GM23338 (cell line): ENCODE measurements at regions not wholly inside any gene's neighbourhood (a gene's known extent, or its start where the extent isn't known, plus 50 kb on each side); places are given as distances from the start of the nearest gene placed in this dataset.

ENCODE experiments used
- ATAC-seq: fragments of 200-7000 bp; cut with Tn5 transposase; 3 replicates; pipeline ENCODE4 v1.9.1; 2020
- DNase-seq: peaks from one replicate; pipeline ENCODE4 v3.0.0-alpha.2; 2015; ENCODE audit warnings: low spot score
- H2AFZ ChIP-seq: fragments of 200-600 bp; sonication (generic); 2 replicates; pipeline ENCODE4 v1.8.0; 2016; ENCODE audit warnings: antibody characterized with exemption, mild to moderate bottlenecking, moderate library complexity
- H3F3A ChIP-seq: fragments of 200-600 bp; sonication (generic); replicated peaks from 2 replicates; pipeline ENCODE4 v1.8.0; 2017; ENCODE audit warnings: antibody characterized with exemption, mixed run types, low read depth
- H3K27ac ChIP-seq: fragments of 200-600 bp; sonication (generic); 2 replicates; pipeline ENCODE4 v1.6.1; 2016; ENCODE audit warnings: low read depth
- H3K27me3 ChIP-seq: fragments of 200-600 bp; sonication (generic); 2 replicates; pipeline ENCODE4 v1.8.0; 2016; ENCODE audit warnings: mild to moderate bottlenecking, mixed run types, moderate library complexity; ENCODE audit not compliant: insufficient read depth
- H3K36me3 ChIP-seq: fragments of 200-600 bp; sonication (generic); 2 replicates; pipeline ENCODE4 v1.8.0; 2016; ENCODE audit warnings: mild to moderate bottlenecking; ENCODE audit not compliant: insufficient read depth
- H3K4me1 ChIP-seq: fragments of 200-600 bp; sonication (generic); 2 replicates; pipeline ENCODE4 v1.8.0; 2016; ENCODE audit warnings: mild to moderate bottlenecking, moderate library complexity; ENCODE audit not compliant: insufficient read depth
- H3K4me2 ChIP-seq: fragments of 200-600 bp; sonication (generic); 2 replicates; pipeline ENCODE4 v1.7.1; 2017; ENCODE audit warnings: mixed run types
- H3K4me3 ChIP-seq: fragments of 200-600 bp; sonication (generic); 2 replicates; pipeline ENCODE4 v1.6.1; 2016; ENCODE audit warnings: mixed run types
- H3K79me2 ChIP-seq: fragments of 200-600 bp; sonication (generic); replicated peaks from 2 replicates; pipeline ENCODE4 v1.8.0; 2017; ENCODE audit warnings: mild to moderate bottlenecking; ENCODE audit not compliant: insufficient read depth
- H3K9me2 ChIP-seq: fragments of 200-600 bp; sonication (generic); 2 replicates; pipeline ENCODE4 v1.8.0; 2017; ENCODE audit not compliant: insufficient read depth
- H4K20me1 ChIP-seq: fragments of 200-600 bp; sonication (generic); replicated peaks from 2 replicates; pipeline ENCODE4 v1.8.0; 2017; ENCODE audit warnings: mild to moderate bottlenecking; ENCODE audit not compliant: insufficient read depth
- H3K27ac Mint-ChIP-seq: 2 replicates; pipeline ENCODE4 v1.8.0; 2020; ENCODE audit warnings: inconsistent platforms, mild to moderate bottlenecking, moderate library complexity, mixed read lengths
- H3K27me3 Mint-ChIP-seq: 3 replicates; pipeline ENCODE4 v1.8.0; 2022; ENCODE audit warnings: low read depth, mild to moderate bottlenecking, moderate library complexity, mixed read lengths, inconsistent platforms; ENCODE audit not compliant: insufficient read depth, poor library complexity
- H3K36me3 Mint-ChIP-seq: 3 replicates; pipeline ENCODE4 v1.8.0; 2021; ENCODE audit warnings: low read depth, mild to moderate bottlenecking, inconsistent platforms, moderate library complexity, mixed read lengths
- H3K4me1 Mint-ChIP-seq: 3 replicates; pipeline ENCODE4 v1.8.0; 2020; ENCODE audit warnings: mild to moderate bottlenecking, inconsistent platforms, mixed read lengths
- H3K4me3 Mint-ChIP-seq: 3 replicates; pipeline ENCODE4 v1.8.0; 2021; ENCODE audit warnings: moderate library complexity, mild to moderate bottlenecking, inconsistent platforms, mixed read lengths
- H3K9me3 Mint-ChIP-seq: 3 replicates; pipeline ENCODE4 v1.8.0; 2020; ENCODE audit warnings: moderate library complexity, mild to moderate bottlenecking, inconsistent platforms, mixed read lengths
- CREB1 ChIP-seq: fragments of 250-450 bp; sonication (Bioruptor Pico); IDR thresholded peaks from 2 replicates; pipeline ENCODE4 v1.5.0; 2020; ENCODE audit warnings: low read depth, mild to moderate bottlenecking, moderate library complexity
- ETS1 ChIP-seq: IDR thresholded peaks from 2 replicates; pipeline ENCODE4 v1.6.1; 2016; ENCODE audit warnings: antibody characterized with exemption
- EZH2phosphoT487 ChIP-seq: fragments of 200-600 bp; sonication (generic); IDR thresholded peaks from one replicate; pipeline ENCODE4 v1.8.1; 2018; ENCODE audit warnings: antibody characterized with exemption; ENCODE audit not compliant: unreplicated experiment
- JUNB ChIP-seq: IDR thresholded peaks from one replicate; pipeline ENCODE4 v1.6.1; 2016; ENCODE audit warnings: antibody characterized with exemption; ENCODE audit not compliant: unreplicated experiment
- NANOG ChIP-seq: IDR thresholded peaks from 2 replicates; pipeline ENCODE4 v1.6.1; 2016; ENCODE audit warnings: antibody characterized with exemption, borderline replicate concordance
- POLR2AphosphoS5 ChIP-seq: IDR thresholded peaks from 2 replicates; pipeline ENCODE4 v1.6.1; 2016; ENCODE audit warnings: antibody characterized with exemption, low read depth
- REST ChIP-seq: IDR thresholded peaks from one replicate; pipeline ENCODE4 v1.6.1; 2018; ENCODE audit warnings: antibody characterized with exemption; ENCODE audit not compliant: unreplicated experiment
- STAT1 ChIP-seq: IDR thresholded peaks from one replicate; pipeline ENCODE4 v1.6.1; 2016; ENCODE audit warnings: antibody characterized with exemption; ENCODE audit not compliant: unreplicated experiment
- ZNF114 ChIP-seq: fragments of 250-450 bp; sonication (Bioruptor Pico); IDR thresholded peaks from 2 replicates; pipeline ENCODE4 v1.5.0; 2020; ENCODE audit warnings: mild to moderate bottlenecking, moderate library complexity
- ZNF331 ChIP-seq: fragments of 250-450 bp; sonication (Bioruptor Pico); IDR thresholded peaks from 2 replicates; pipeline ENCODE4 v1.5.0; 2020; ENCODE audit warnings: low read depth, mild to moderate bottlenecking, moderate library complexity
- TF ChIP-seq, protein P1 (sequence below): fragments of 250-450 bp; sonication (Bioruptor Pico); IDR thresholded peaks from 2 replicates; pipeline ENCODE4 v1.5.0; 2020; ENCODE audit warnings: mild to moderate bottlenecking, moderate library complexity
- TF ChIP-seq, protein P2 (sequence below), 2 experiments: fragments of 200-600 bp in 1 of 2; sonication (generic) in 1 of 2; conservative IDR thresholded peaks; 2 replicates each; pipeline versions ENCODE4 v1.5.1 to v1.6.1; 2016 to 2017; ENCODE audit warnings: antibody characterized with exemption in 2 of 2, low read depth in 2 of 2, mild to moderate bottlenecking in 2 of 2, moderate library complexity in 1 of 2

GRCh38 chr17:77560841-77561240, 397.7 kb upstream of the TNRC6C start:
- H3K4me3 ChIP-seq = no peak overlapping the region
- no peaks in the 10 kb centered on the region for H3K4me1 ChIP-seq
- Mint-ChIP-seq H3K4me1 (peaks cover 2% of the 10 kb centered on the region; the same call in 1 of the 3 replicates), H3K27me3 (peaks cover 4% of the 10 kb centered on the region), H3K4me3 (no peak overlapping the region), H3K36me3 (no peaks in the 10 kb centered on the region), H3K27ac (no peak overlapping the region), H3K9me3 (peaks cover 14% of the 10 kb centered on the region; the same call in 2 of the 3 replicates)
- DNase-seq (no peak), ATAC-seq (no peak)
- H3K79me2 ChIP-seq = no peaks in the 10 kb centered on the region
- no peaks in the 10 kb centered on the region for H3F3A ChIP-seq
- H3K27ac ChIP-seq = no peak overlapping the region
- TF ChIP-seq ETS1 (no peak), CREB1 (CRISPR knock-in tag) (no peak), STAT1 (no peak), ZNF331 (CRISPR knock-in tag) (no peak), POLR2AphosphoS5 (no peak), REST (no peak), JUNB (no peak), ZNF114 (CRISPR knock-in tag) (no peak), EZH2phosphoT487 (no peak), NANOG (no peak)
- TF ChIP-seq, protein P1, sequence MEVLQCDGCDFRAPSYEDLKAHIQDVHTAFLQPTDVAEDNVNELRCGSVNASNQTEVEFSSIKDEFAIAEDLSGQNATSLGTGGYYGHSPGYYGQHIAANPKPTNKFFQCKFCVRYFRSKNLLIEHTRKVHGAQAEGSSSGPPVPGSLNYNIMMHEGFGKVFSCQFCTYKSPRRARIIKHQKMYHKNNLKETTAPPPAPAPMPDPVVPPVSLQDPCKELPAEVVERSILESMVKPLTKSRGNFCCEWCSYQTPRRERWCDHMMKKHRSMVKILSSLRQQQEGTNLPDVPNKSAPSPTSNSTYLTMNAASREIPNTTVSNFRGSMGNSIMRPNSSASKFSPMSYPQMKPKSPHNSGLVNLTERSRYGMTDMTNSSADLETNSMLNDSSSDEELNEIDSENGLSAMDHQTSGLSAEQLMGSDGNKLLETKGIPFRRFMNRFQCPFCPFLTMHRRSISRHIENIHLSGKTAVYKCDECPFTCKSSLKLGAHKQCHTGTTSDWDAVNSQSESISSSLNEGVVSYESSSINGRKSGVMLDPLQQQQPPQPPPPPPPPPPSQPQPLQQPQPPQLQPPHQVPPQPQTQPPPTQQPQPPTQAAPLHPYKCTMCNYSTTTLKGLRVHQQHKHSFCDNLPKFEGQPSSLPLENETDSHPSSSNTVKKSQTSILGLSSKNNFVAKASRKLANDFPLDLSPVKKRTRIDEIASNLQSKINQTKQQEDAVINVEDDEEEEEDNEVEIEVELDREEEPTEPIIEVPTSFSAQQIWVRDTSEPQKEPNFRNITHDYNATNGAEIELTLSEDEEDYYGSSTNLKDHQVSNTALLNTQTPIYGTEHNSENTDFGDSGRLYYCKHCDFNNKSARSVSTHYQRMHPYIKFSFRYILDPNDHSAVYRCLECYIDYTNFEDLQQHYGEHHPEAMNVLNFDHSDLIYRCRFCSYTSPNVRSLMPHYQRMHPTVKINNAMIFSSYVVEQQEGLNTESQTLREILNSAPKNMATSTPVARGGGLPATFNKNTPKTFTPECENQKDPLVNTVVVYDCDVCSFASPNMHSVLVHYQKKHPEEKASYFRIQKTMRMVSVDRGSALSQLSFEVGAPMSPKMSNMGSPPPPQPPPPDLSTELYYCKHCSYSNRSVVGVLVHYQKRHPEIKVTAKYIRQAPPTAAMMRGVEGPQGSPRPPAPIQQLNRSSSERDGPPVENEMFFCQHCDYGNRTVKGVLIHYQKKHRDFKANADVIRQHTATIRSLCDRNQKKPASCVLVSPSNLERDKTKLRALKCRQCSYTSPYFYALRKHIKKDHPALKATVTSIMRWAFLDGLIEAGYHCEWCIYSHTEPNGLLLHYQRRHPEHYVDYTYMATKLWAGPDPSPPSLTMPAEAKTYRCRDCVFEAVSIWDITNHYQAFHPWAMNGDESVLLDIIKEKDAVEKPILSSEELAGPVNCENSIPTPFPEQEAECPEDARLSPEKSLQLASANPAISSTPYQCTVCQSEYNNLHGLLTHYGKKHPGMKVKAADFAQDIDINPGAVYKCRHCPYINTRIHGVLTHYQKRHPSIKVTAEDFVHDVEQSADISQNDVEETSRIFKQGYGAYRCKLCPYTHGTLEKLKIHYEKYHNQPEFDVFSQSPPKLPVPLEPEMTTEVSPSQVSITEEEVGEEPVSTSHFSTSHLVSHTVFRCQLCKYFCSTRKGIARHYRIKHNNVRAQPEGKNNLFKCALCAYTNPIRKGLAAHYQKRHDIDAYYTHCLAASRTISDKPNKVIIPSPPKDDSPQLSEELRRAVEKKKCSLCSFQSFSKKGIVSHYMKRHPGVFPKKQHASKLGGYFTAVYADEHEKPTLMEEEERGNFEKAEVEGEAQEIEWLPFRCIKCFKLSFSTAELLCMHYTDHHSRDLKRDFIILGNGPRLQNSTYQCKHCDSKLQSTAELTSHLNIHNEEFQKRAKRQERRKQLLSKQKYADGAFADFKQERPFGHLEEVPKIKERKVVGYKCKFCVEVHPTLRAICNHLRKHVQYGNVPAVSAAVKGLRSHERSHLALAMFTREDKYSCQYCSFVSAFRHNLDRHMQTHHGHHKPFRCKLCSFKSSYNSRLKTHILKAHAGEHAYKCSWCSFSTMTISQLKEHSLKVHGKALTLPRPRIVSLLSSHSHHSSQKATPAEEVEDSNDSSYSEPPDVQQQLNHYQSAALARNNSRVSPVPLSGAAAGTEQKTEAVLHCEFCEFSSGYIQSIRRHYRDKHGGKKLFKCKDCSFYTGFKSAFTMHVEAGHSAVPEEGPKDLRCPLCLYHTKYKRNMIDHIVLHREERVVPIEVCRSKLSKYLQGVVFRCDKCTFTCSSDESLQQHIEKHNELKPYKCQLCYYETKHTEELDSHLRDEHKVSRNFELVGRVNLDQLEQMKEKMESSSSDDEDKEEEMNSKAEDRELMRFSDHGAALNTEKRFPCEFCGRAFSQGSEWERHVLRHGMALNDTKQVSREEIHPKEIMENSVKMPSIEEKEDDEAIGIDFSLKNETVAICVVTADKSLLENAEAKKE (CRISPR knock-in tag) = no peak
- TF ChIP-seq, protein P2, sequence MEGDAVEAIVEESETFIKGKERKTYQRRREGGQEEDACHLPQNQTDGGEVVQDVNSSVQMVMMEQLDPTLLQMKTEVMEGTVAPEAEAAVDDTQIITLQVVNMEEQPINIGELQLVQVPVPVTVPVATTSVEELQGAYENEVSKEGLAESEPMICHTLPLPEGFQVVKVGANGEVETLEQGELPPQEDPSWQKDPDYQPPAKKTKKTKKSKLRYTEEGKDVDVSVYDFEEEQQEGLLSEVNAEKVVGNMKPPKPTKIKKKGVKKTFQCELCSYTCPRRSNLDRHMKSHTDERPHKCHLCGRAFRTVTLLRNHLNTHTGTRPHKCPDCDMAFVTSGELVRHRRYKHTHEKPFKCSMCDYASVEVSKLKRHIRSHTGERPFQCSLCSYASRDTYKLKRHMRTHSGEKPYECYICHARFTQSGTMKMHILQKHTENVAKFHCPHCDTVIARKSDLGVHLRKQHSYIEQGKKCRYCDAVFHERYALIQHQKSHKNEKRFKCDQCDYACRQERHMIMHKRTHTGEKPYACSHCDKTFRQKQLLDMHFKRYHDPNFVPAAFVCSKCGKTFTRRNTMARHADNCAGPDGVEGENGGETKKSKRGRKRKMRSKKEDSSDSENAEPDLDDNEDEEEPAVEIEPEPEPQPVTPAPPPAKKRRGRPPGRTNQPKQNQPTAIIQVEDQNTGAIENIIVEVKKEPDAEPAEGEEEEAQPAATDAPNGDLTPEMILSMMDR (conservative IDR thresholded peaks at IDR 0.05; ENCODE audit: low read depth in 2 of 2) = no peak
- H3K4me2 ChIP-seq = no peak overlapping the region
- H3K36me3 ChIP-seq = no peaks in the 10 kb centered on the region
- H3K9me2 ChIP-seq = no peaks in the 10 kb centered on the region
- H4K20me1 ChIP-seq = no peaks in the 10 kb centered on the region
- H2AFZ ChIP-seq = no peak overlapping the region
- H3K27me3 ChIP-seq = no peaks in the 10 kb centered on the region
